ENCODE measurements at regions not wholly inside any gene's neighbourhood (a gene's known extent, or its start where the extent isn't known, plus 50 kb on each side); places are given as distances from the start of the nearest gene placed in this dataset.

DNA sequence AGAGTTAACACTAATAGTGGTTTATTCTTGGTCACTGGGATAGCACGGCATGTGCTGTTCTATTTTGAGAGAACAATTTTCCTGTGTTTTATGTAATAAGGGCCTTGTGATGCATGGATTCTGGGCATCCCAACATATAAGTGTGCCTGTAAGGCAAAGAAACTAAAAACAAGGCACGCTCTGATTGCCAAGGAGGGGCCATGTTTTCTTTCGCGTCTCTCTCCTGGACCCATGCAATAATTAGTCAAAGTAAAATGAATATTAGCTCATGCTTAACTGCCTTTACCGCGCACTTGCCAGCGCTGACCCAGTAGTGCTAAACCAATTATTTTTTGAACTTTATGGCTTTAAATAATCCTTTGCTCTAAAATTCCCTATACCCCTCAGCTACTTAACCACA, 140.9 kb downstream of the PSAT1 start:
- H3K27ac ChIP-seq (ENCODE audit: insufficient read depth, low read length): no peak overlapping the region
- TF ChIP-seq EZH2 (IDR thresholded peaks at IDR 0.05; ENCODE audit: low read length, missing control alignments): no peak
- no peak for TF ChIP-seq CTCF (conservative IDR thresholded peaks at IDR 0.05 in 1 of 2, IDR thresholded peaks at IDR 0.05 in 1 of 2; ENCODE audit: low read depth in 1 of 2, low read length in 2 of 2)
- no peak overlapping the region for H3K9ac ChIP-seq (ENCODE audit: insufficient read depth, low read length)
- no peak for DNase-seq (ENCODE audit: low read depth in 2 of 2)
- H2AFZ ChIP-seq (ENCODE audit: low read length): no peak overlapping the region
- no peaks in the 10 kb centered on the region for H4K20me1 ChIP-seq (ENCODE audit: control insufficient read depth, extremely low read depth, insufficient read depth, low read length)
- H3K27me3 ChIP-seq (ENCODE audit: control insufficient read depth, insufficient read depth, low read length): peaks cover 2% of the 10 kb centered on the region
- no peaks in the 10 kb centered on the region for H3K36me3 ChIP-seq (ENCODE audit: control insufficient read depth, insufficient read depth, low read length)
- no peak overlapping the region for H3K4me2 ChIP-seq (ENCODE audit: extremely low read depth, insufficient read depth, low read length)
- H3K9me3 ChIP-seq (ENCODE audit: control insufficient read depth, insufficient read depth, low read depth, low read length): no peaks in the 10 kb centered on the region
- no peaks in the 10 kb centered on the region for H3K79me2 ChIP-seq (ENCODE audit: control insufficient read depth, insufficient read depth, low read length)
- no peaks in the 10 kb centered on the region for H3K4me1 ChIP-seq (ENCODE audit: control insufficient read depth, extremely low read depth, insufficient read depth, low read length)
- no peak overlapping the region for H3K4me3 ChIP-seq (replicated peaks in 1 of 4; ENCODE audit: control extremely low read depth in 1 of 4, insufficient read depth in 1 of 4, low read depth in 3 of 4, low read length in 4 of 4)

DNA sequence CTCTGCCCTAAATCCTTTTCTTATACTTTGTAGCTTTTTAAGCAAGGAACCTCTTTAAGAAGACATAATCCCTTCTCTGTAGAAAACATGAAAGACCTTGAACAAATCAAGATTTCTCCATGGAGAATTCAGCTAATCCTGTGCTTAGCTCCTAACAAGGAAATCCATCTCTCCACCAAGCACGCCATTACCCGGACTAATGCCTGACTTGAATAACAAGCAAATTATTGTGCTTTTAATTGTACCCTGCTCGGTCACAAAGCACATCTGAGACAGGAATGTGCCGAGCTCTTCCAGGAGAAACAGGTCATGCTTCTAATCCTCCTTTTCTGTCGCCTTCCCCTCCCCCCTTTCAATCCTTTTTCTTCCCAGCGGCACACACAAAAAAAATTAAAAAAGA, 141.3 kb downstream of the PSAT1 start:
- Histone ChIP-seq H2AFZ (ENCODE audit: low read length) (no peak overlapping the region), H3K4me1 (ENCODE audit: control insufficient read depth, extremely low read depth, insufficient read depth, low read length) (no peaks in the 10 kb centered on the region), H3K36me3 (ENCODE audit: control insufficient read depth, insufficient read depth, low read length) (no peaks in the 10 kb centered on the region), H3K27ac (ENCODE audit: insufficient read depth, low read length) (no peak overlapping the region), H3K4me2 (ENCODE audit: extremely low read depth, insufficient read depth, low read length) (no peak overlapping the region), H3K9ac (ENCODE audit: insufficient read depth, low read length) (no peak overlapping the region), H4K20me1 (ENCODE audit: control insufficient read depth, extremely low read depth, insufficient read depth, low read length) (no peaks in the 10 kb centered on the region), H3K79me2 (ENCODE audit: control insufficient read depth, insufficient read depth, low read length) (no peaks in the 10 kb centered on the region), H3K9me3 (ENCODE audit: control insufficient read depth, insufficient read depth, low read depth, low read length) (no peaks in the 10 kb centered on the region), H3K4me3 (replicated peaks in 1 of 4; ENCODE audit: control extremely low read depth in 1 of 4, insufficient read depth in 1 of 4, low read depth in 3 of 4, low read length in 4 of 4) (no peak overlapping the region), H3K27me3 (ENCODE audit: control insufficient read depth, insufficient read depth, low read length) (peaks cover 2% of the 10 kb centered on the region)
- no peak for DNase-seq (ENCODE audit: low read depth in 2 of 2)
- TF ChIP-seq CTCF (conservative IDR thresholded peaks at IDR 0.05 in 1 of 2, IDR thresholded peaks at IDR 0.05 in 1 of 2; ENCODE audit: low read depth in 1 of 2, low read length in 2 of 2) (no peak), EZH2 (IDR thresholded peaks at IDR 0.05; ENCODE audit: low read length, missing control alignments) (no peak)

GRCh38 chr9:78438780-78439179, 141.9 kb downstream of the PSAT1 start:
- Histone ChIP-seq H3K27ac (ENCODE audit: insufficient read depth, low read length) (no peak overlapping the region), H3K4me3 (replicated peaks in 1 of 4; ENCODE audit: control extremely low read depth in 1 of 4, insufficient read depth in 1 of 4, low read depth in 3 of 4, low read length in 4 of 4) (no peak overlapping the region), H3K27me3 (ENCODE audit: control insufficient read depth, insufficient read depth, low read length) (peaks cover 2% of the 10 kb centered on the region), H3K4me1 (ENCODE audit: control insufficient read depth, extremely low read depth, insufficient read depth, low read length) (no peaks in the 10 kb centered on the region), H3K36me3 (ENCODE audit: control insufficient read depth, insufficient read depth, low read length) (no peaks in the 10 kb centered on the region), H3K79me2 (ENCODE audit: control insufficient read depth, insufficient read depth, low read length) (no peaks in the 10 kb centered on the region), H3K9me3 (ENCODE audit: control insufficient read depth, insufficient read depth, low read depth, low read length) (no peaks in the 10 kb centered on the region), H3K9ac (ENCODE audit: insufficient read depth, low read length) (no peak overlapping the region), H3K4me2 (ENCODE audit: extremely low read depth, insufficient read depth, low read length) (no peak overlapping the region), H4K20me1 (ENCODE audit: control insufficient read depth, extremely low read depth, insufficient read depth, low read length) (no peaks in the 10 kb centered on the region), H2AFZ (ENCODE audit: low read length) (no peak overlapping the region)
- no peak for TF ChIP-seq EZH2 (IDR thresholded peaks at IDR 0.05; ENCODE audit: low read length, missing control alignments)
- no peak for TF ChIP-seq CTCF (conservative IDR thresholded peaks at IDR 0.05 in 1 of 2, IDR thresholded peaks at IDR 0.05 in 1 of 2; ENCODE audit: low read depth in 1 of 2, low read length in 2 of 2)
- no peak for DNase-seq (ENCODE audit: low read depth in 2 of 2)
